T-helper 2 cell treated with Interferon-gamma antibody and Interleukin-4, amounts not matched to agents 100 ng/mL and 5 ng/mL, for 36 hours (primary cell): ENCODE measurements at regions not wholly inside any gene's neighbourhood (a gene's known extent, or its start where the extent isn't known, plus 50 kb on each side); places are given as distances from the start of the nearest gene placed in this dataset.
"Not testable (repeated sequence)": the region's sequence is repeated elsewhere in the genome, so short reads cannot be mapped to it uniquely, and the experiment has no call there.

Experiments
- intact Hi-C: fragments of 100-400 bp; cut with micrococcal nuclease; formaldehyde crosslinking; loops from one replicate; pipeline ENCODE4 v1.15.1; 2023

- intact Hi-C loops: no loop called here
Observed at GRCh38 chr12:124674937-124675336, 107.5 kb upstream of the NCOR2 start.

- intact Hi-C loops: no loop called here
Observed at GRCh38 chr12:124673801-124674617, 106.6 kb upstream of the NCOR2 start.

- intact Hi-C loops: not testable (repeated sequence)
Observed at GRCh38 chr12:124669271-124669721, 101.9 kb upstream of the NCOR2 start.

- intact Hi-C loops: no loop called here
Observed at GRCh38 chr12:124668602-124669001, 101.2 kb upstream of the NCOR2 start.

GRCh38 chr12:124667506-124668326, 100.3 kb upstream of the NCOR2 start:
- intact Hi-C loops: no loop called here

- intact Hi-C loops: no loop called here
Observed at GRCh38 chr12:124666722-124667259, 99.4 kb upstream of the NCOR2 start.

- intact Hi-C loops: no loop called here
Observed at GRCh38 chr12:124665511-124665910, 98.1 kb upstream of the NCOR2 start.

- intact Hi-C loops: no loop called here
Observed at GRCh38 chr12:124664395-124665111, 97.1 kb upstream of the NCOR2 start.

- intact Hi-C loops: no loop called here
Observed at GRCh38 chr12:124663771-124664366, 96.5 kb upstream of the NCOR2 start.

- intact Hi-C loops: no loop called here
Observed at GRCh38 chr12:124663206-124663605, 95.8 kb upstream of the NCOR2 start.

GRCh38 chr12:124661341-124661740, 93.9 kb upstream of the NCOR2 start:
- intact Hi-C loops: no loop called here

GRCh38 chr12:124660851-124661250, 93.4 kb upstream of the NCOR2 start:
- intact Hi-C loops: no loop called here

- intact Hi-C loops: no loop called here
Observed at GRCh38 chr12:124658806-124659402, 91.5 kb upstream of the NCOR2 start.

GRCh38 chr12:124658302-124658701, 90.9 kb upstream of the NCOR2 start:
- intact Hi-C loops: no loop called here

- intact Hi-C loops: no loop called here
Observed at GRCh38 chr12:124656947-124657434, 89.6 kb upstream of the NCOR2 start.

- intact Hi-C loops: no loop called here
Observed at GRCh38 chr12:124655698-124656516, 88.5 kb upstream of the NCOR2 start.

GRCh38 chr12:124655048-124655697, 87.8 kb upstream of the NCOR2 start:
- intact Hi-C loops: no loop called here

- intact Hi-C loops: no loop called here
Observed at GRCh38 chr12:124654666-124655047, 87.2 kb upstream of the NCOR2 start.
